GOT3 (cell line): ENCODE measurements at regions not wholly inside any gene's neighbourhood (a gene's known extent, or its start where the extent isn't known, plus 50 kb on each side); places are given as distances from the start of the nearest gene placed in this dataset.
"Not testable (repeated sequence)": the region's sequence is repeated elsewhere in the genome, so short reads cannot be mapped to it uniquely, and the experiment has no call there.

Experiments
- DNase-seq: peaks from one replicate; lab custom pipeline; 2025; ENCODE audit warnings: mixed read lengths; lab: John Stamatoyannopoulos, UW

DNA sequence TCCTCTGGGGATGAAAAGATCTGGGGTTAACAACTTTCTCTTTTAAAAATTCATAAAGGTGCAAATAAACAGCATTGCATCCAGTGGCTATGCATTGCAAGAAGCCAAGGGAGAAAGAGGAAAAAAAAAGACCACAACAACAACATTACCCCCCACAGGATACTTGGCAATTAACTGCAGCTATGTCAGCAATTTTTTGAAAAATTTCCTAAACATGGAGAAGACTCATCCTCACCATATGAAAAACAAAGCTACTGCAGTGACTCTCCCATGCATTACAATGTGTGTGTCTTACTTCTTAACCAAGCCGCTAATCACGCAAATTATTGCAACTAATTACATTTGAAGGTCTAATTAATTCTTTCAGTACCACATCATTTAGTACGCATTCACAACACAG, 309.8 kb upstream of the ZNF507 start:
- no peak for DNase-seq

- DNase-seq = no peak
Measured at GRCh38 chr19:32038021-32038920, 307.1 kb upstream of the ZNF507 start.

DNA sequence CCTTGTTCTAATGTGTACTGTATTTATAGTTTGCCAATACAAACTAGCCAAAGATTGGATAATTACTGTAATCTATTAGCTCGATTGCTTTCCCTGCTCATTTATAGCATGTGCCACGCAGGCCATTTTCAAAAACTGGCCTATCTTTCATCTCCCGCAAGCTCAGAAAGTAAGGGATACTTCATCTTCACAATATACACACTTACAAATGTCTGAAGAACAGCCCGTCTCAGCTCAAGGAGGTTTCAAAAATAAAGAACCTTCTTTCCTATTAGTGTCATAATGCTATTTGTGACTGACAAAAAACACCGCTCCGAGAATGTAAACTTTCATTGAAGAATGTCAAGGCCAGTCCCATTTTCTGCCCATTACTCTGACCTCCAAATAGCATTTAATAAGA, 306.4 kb upstream of the ZNF507 start:
- DNase-seq = no peak

GRCh38 chr19:32039440-32039839, 306.0 kb upstream of the ZNF507 start:
- no peak for DNase-seq

- DNase-seq = no peak
Measured at GRCh38 chr19:32040236-32040635, 305.2 kb upstream of the ZNF507 start.

- DNase-seq = no peak
Measured at GRCh38 chr19:32041681-32042292, 303.6 kb upstream of the ZNF507 start.

GRCh38 chr19:32047788-32048187, 297.6 kb upstream of the ZNF507 start:
- no peak for DNase-seq

GRCh38 chr19:32053376-32053775, 292.0 kb upstream of the ZNF507 start:
- DNase-seq = no peak

DNA sequence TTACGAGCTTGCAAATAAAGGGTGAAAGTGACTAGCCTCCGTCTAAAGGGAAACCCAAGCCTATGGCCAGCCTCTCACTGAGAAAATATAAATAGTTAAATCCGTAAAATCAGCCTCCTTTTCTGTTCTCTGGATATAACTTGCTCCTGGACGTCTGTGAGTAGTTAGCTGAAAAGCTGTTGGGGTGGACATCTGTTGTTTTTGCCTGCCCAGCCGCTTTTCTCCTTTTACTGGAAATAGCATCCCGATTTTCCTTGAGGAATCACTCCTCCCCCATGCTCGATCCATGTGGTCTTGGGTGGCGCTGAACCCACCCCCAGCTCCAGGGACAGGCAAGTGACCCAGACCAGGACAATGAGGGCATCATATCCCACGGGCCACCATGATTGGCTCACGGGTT, 291.5 kb upstream of the ZNF507 start:
- no peak for DNase-seq

DNA sequence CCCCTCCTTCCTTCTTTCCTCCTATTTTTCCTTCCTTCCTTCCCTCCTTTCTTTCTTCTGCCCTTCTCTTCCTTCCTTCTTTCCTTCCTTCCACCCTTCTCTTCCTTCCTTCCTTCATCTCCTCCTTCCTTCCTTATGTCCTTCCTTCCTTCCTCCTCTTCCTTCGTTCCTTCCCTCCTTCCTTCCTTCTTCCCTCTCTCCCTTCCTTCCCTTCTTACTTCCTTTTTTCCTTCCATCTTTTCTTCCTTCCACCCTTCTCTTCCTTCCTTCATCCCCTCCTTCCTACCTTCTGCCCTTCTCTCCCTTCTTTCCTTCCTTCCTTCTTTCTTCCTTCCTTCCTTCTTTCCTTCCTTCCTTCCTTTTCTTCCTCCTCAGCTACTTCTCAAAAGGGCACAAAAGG, 287.3 kb upstream of the ZNF507 start:
- DNase-seq = no peak

- DNase-seq = no peak
Measured at GRCh38 chr19:32061315-32061714, 284.1 kb upstream of the ZNF507 start.

DNA sequence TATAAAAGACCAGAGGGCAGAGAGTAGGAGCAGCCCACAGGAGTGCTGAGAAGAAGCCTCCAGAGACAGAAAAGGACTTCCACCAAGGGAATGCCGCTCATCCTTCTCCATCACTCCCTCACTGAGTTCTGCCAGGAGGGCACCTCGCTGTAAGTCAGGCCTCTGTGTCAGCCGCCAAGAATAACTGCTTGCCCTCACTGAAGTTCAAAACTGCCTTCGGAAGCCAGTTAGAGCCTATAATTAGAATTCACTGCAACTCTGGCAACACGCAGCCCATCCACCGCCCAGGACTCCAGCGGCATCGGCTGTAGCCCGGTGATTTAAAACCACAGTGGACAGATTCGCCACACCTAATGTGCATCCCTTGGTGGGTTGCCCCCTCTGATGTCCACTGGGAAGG, 281.8 kb upstream of the ZNF507 start:
- DNase-seq = no peak

- no peak for DNase-seq
Measured at GRCh38 chr19:32066056-32066455, 279.4 kb upstream of the ZNF507 start.

GRCh38 chr19:32067685-32068084, 277.7 kb upstream of the ZNF507 start:
- DNase-seq = no peak

GRCh38 chr19:32068793-32069192, 276.6 kb upstream of the ZNF507 start:
- no peak for DNase-seq

GRCh38 chr19:32070101-32070500, 275.3 kb upstream of the ZNF507 start:
- DNase-seq = no peak

DNA sequence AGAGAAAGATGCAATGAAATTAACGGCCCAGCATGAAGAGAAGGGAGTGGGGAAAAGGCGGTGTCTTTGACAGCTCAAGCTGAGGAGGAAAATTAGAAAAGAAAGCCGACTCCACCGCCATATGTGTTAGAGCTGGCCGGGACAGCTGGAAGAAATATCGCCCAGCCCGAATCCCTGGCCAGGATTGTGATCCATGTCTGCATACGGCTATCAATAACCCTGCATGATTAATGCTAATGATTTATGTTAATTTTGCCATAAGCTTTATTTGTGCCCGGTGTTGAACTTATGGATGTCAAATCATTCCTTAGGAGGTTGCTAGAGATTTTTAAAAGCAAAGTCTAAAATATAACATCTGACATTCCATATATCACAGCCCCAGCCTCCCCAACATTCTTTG, 263.4 kb upstream of the ZNF507 start:
- no peak for DNase-seq

- not testable (repeated sequence) for DNase-seq
Measured at GRCh38 chr19:32084756-32085363, 260.6 kb upstream of the ZNF507 start.

GRCh38 chr19:32091241-32091640, 254.2 kb upstream of the ZNF507 start:
- no peak for DNase-seq

DNA sequence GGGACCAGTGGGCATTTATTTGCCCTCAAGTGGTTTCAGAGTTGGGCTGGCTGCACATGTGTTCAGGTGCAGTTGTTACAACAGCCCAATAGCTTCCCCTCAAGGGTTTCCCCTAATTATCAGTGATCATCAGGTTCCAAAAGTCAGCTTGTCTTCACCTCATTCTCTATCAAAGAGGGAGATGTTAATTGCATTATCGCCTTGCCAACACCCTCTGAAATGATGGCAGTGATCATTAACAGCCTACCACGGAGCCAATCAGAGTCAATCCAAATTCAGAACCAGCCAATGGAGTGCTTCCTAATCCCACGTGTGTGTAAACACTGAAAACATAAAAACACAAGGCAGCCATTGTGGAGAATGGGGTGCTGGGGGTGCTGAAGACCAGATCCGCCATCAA, 248.4 kb upstream of the ZNF507 start:
- no peak for DNase-seq

GRCh38 chr19:32097620-32098019, 247.8 kb upstream of the ZNF507 start:
- no peak for DNase-seq

- DNase-seq = no peak
Measured at GRCh38 chr19:32098968-32099367, 246.4 kb upstream of the ZNF507 start.

DNA sequence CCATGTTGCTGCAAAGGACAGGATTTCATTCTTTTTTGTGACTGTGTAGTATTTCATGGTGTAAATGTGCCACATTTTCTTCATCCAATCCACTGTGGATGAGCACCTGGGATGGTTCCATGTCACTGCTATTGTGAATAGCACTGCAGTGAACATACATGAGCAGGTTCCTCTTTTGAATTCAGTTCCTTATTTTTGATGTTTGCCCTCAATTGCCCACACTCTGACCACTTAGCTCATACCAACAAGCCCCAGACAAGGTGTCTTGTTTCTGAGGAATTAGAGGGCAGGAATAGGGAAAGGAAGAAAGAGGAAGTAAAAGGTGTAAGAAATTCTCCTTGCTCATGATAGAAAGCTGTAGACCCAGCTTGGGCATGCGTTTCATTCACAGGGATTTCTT, 244.2 kb upstream of the ZNF507 start:
- no peak for DNase-seq
